ENCODE measurements at regions not wholly inside any gene's neighbourhood (a gene's known extent, or its start where the extent isn't known, plus 50 kb on each side); places are given as distances from the start of the nearest gene placed in this dataset.

- WGBS, 2 donors: 17 to 21% methylated on average over 3 of the region's 3 CpGs
- TF ChIP-seq, protein P1, sequence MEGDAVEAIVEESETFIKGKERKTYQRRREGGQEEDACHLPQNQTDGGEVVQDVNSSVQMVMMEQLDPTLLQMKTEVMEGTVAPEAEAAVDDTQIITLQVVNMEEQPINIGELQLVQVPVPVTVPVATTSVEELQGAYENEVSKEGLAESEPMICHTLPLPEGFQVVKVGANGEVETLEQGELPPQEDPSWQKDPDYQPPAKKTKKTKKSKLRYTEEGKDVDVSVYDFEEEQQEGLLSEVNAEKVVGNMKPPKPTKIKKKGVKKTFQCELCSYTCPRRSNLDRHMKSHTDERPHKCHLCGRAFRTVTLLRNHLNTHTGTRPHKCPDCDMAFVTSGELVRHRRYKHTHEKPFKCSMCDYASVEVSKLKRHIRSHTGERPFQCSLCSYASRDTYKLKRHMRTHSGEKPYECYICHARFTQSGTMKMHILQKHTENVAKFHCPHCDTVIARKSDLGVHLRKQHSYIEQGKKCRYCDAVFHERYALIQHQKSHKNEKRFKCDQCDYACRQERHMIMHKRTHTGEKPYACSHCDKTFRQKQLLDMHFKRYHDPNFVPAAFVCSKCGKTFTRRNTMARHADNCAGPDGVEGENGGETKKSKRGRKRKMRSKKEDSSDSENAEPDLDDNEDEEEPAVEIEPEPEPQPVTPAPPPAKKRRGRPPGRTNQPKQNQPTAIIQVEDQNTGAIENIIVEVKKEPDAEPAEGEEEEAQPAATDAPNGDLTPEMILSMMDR (IDR thresholded peaks at IDR 0.05): peak; percentile 6 to 61 (median 43)
- H3K27ac ChIP-seq: no peak overlapping the region
Observed at GRCh38 chr6:71190809-71191208, 97.8 kb upstream of the OGFRL1 start.

GRCh38 chr6:71194724-71195123, 93.9 kb upstream of the OGFRL1 start:
- no peak overlapping the region for H3K27ac ChIP-seq
- no peaks in the 10 kb centered on the region for H3K4me1 ChIP-seq
- 79 to 81% methylated on average over 1 of the region's 1 CpG for WGBS, 2 donors
- TF ChIP-seq, protein P1 (IDR thresholded peaks at IDR 0.05): no peak
- H3K36me3 ChIP-seq: no peaks in the 10 kb centered on the region
- no peaks in the 10 kb centered on the region for H3K9me3 ChIP-seq
- no peaks in the 10 kb centered on the region for H3K27me3 ChIP-seq
- no peak overlapping the region for H3K4me3 ChIP-seq
- intact Hi-C loops (cut with DNase I): loop anchor here in 7 of 10 donors (5.0 to 10.0 kb wide), 7 partner anchors 50 to 320 kb away; partner anchors contain the start of gene OGFRL1 (in 3 of the 7)
- no peak for ATAC-seq
- no peak for DNase-seq

More at GRCh38 chr6:71190809-71191208, 97.8 kb upstream of the OGFRL1 start:
- Histone ChIP-seq H3K4me1 (no peaks in the 10 kb centered on the region), H3K27me3 (no peaks in the 10 kb centered on the region), H3K4me3 (no peak overlapping the region), H3K36me3 (no peaks in the 10 kb centered on the region), H3K9me3 (no peaks in the 10 kb centered on the region)
- DNase-seq (no peak), ATAC-seq (no peak)
- intact Hi-C loops (cut with DNase I): loop anchor here in 8 of 10 donors (1.0 to 10.0 kb wide), 11 partner anchors 54 to 324 kb away; partner anchors contain the start of gene OGFRL1 (in 3 of the 8)

DNA sequence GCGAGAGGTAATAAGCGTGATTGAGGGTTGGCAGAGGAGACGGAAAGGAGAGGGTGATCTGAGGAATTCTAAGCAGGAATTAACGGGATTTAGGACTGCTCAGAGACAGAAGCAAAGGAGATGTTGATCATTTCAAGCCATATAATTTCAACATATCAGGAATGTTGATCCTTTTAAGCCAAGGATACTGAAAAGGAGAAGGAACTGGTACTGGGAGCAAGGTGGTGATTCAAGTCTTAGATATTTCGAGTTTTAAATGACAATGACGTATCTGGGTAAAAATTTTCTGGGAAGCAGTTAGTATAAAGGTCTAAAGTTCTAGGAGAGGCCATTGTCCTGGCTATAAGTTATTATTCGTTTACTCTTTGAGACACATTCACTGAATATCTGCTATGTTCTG, 91.3 kb upstream of the OGFRL1 start:
- no peak overlapping the region for H3K4me3 ChIP-seq
- H3K36me3 ChIP-seq: no peaks in the 10 kb centered on the region
- TF ChIP-seq, protein P1 (IDR thresholded peaks at IDR 0.05): no peak
- intact Hi-C loops (cut with DNase I): loop anchor here in 2 of 10 donors (10.0 kb wide), 3 partner anchors 48 to 318 kb away; partner anchors contain the start of gene OGFRL1 (in 1 of the 2)
- WGBS, 2 donors: 93 to 96% methylated on average over 7 of the region's 7 CpGs
- H3K27ac ChIP-seq: no peak overlapping the region
- no peak for DNase-seq
- H3K9me3 ChIP-seq: no peaks in the 10 kb centered on the region
- ATAC-seq: no peak
- no peaks in the 10 kb centered on the region for H3K27me3 ChIP-seq
- H3K4me1 ChIP-seq: no peaks in the 10 kb centered on the region

GRCh38 chr6:71197780-71198179, 90.8 kb upstream of the OGFRL1 start:
- Histone ChIP-seq H3K4me1 (no peaks in the 10 kb centered on the region), H3K27ac (no peak overlapping the region), H3K36me3 (no peaks in the 10 kb centered on the region), H3K9me3 (no peaks in the 10 kb centered on the region), H3K4me3 (no peak overlapping the region), H3K27me3 (no peaks in the 10 kb centered on the region)
- TF ChIP-seq, protein P1 (IDR thresholded peaks at IDR 0.05): no peak
- 92 to 93% methylated on average over 1 of the region's 1 CpG for WGBS, 2 donors
- DNase-seq (no peak), ATAC-seq (no peak)
- intact Hi-C loops (cut with DNase I): loop anchor here in 2 of 10 donors (10.0 kb wide), 3 partner anchors 47 to 317 kb away; partner anchors contain the start of gene OGFRL1 (in 1 of the 2)
